Endothelial cell of umbilical vein (primary cell): ENCODE measurements at regions not wholly inside any gene's neighbourhood (a gene's known extent, or its start where the extent isn't known, plus 50 kb on each side); places are given as distances from the start of the nearest gene placed in this dataset.

Experiments used
- BruUV-seq: library from RNA; stranded (reverse); fragments of 400-500 nt; replicated peaks from 2 replicates; lab custom pipeline; 2021; lab: Mats Ljungman, UMichigan
- CTCF ChIA-PET: fragments of 300-600, 350-600 bp; sonication (Branson Sonifier 250); formaldehyde crosslinking; loops from one replicate; lab custom pipeline; 2021; ENCODE audit warnings: antibody characterized with exemption, inconsistent platforms; lab: Charles Lee
- POLR2A ChIA-PET: fragments of 300-600, 350-600 bp; sonication (Branson Sonifier 250); formaldehyde crosslinking; loops from one replicate; lab custom pipeline; 2021; ENCODE audit warnings: antibody characterized with exemption, inconsistent platforms; lab: Charles Lee
- DNase-seq: peaks from one replicate; pipeline ENCODE4 v3.0.0-alpha.2; 2011; ENCODE audit warnings: low read depth, low spot score
- FAIRE-seq: peaks from 2 replicates; lab custom pipeline; 2011; peaks lifted over from hg19 to GRCh38; lab: Jason Lieb, UNC
- H2AFZ ChIP-seq: 2 replicates; pipeline ENCODE4 v1.6.0; 2012; ENCODE audit warnings: low read depth, low read length, control low read depth, inconsistent platforms
- H3K27ac ChIP-seq: 2 replicates; pipeline ENCODE4 v1.5.1; 2011; ENCODE audit warnings: low read depth, mild to moderate bottlenecking, control low read depth, low read length, moderate library complexity; ENCODE audit not compliant: insufficient read depth
- H3K27me3 ChIP-seq, 2 experiments: 2 replicates each; pipeline versions ENCODE4 v1.6.0 to v1.6.1; 2011; ENCODE audit warnings: low read length in 2 of 2, mixed read lengths in 1 of 2; ENCODE audit not compliant: control insufficient read depth in 2 of 2, insufficient read depth in 2 of 2
- H3K36me3 ChIP-seq, 2 experiments: 2 replicates in 1 of 2; 3 replicates in 1 of 2; pipeline ENCODE4 v1.5.1; 2011; ENCODE audit warnings: low read length in 2 of 2, mild to moderate bottlenecking in 1 of 2, moderate library complexity in 1 of 2; ENCODE audit not compliant: control insufficient read depth in 2 of 2, insufficient read depth in 2 of 2; ENCODE audit errors: extremely low read depth in 1 of 2
- H3K4me1 ChIP-seq: 3 replicates; pipeline ENCODE4 v1.5.1; 2011; ENCODE audit warnings: mild to moderate bottlenecking, low read length; ENCODE audit not compliant: control insufficient read depth, insufficient read depth; ENCODE audit errors: extremely low read depth
- H3K4me2 ChIP-seq: 2 replicates; pipeline ENCODE4 v1.6.1; 2011; ENCODE audit warnings: low read length, control low read depth, mixed read lengths; ENCODE audit not compliant: insufficient read depth
- H3K4me3 ChIP-seq, 3 experiments: fragments of 200-600 bp in 1 of 3; sonication (generic), shearing (Covaris generic) in 1 of 3; replicated peaks in 1 of 3; 2 replicates each; pipeline ENCODE4 v1.5.1; 2011 to 2016; ENCODE audit warnings: control low read depth in 3 of 3, low read length in 3 of 3, mild to moderate bottlenecking in 2 of 3, inconsistent platforms in 1 of 3, low read depth in 1 of 3, moderate library complexity in 1 of 3; ENCODE audit not compliant: insufficient read depth in 1 of 3
- H3K79me2 ChIP-seq: 2 replicates; pipeline ENCODE4 v1.6.0; 2012; ENCODE audit warnings: low read length, inconsistent platforms; ENCODE audit not compliant: control insufficient read depth, insufficient read depth
- H3K9ac ChIP-seq: replicated peaks from 2 replicates; pipeline ENCODE3; 2011; ENCODE audit warnings: low read length, control low read depth; ENCODE audit not compliant: insufficient read depth; ENCODE audit errors: extremely low read depth
- H3K9me1 ChIP-seq: replicated peaks from 3 replicates; pipeline ENCODE4 v1.6.0; 2011; ENCODE audit warnings: mild to moderate bottlenecking, low read length; ENCODE audit not compliant: control insufficient read depth, insufficient read depth; ENCODE audit errors: extremely low read depth
- H3K9me3 ChIP-seq: replicated peaks from 2 replicates; pipeline ENCODE4 v1.5.1; 2012; ENCODE audit warnings: low read length, inconsistent platforms; ENCODE audit not compliant: control insufficient read depth, insufficient read depth
- H4K20me1 ChIP-seq: replicated peaks from 2 replicates; pipeline ENCODE3; 2011; ENCODE audit warnings: mild to moderate bottlenecking, low read length; ENCODE audit not compliant: control insufficient read depth, insufficient read depth; ENCODE audit errors: extremely low read depth
- EZH2 ChIP-seq: IDR thresholded peaks from 2 replicates; pipeline ENCODE4 v1.6.1; 2012; ENCODE audit warnings: borderline replicate concordance, low read depth, mild to moderate bottlenecking, moderate library complexity, low read length, inconsistent platforms; ENCODE audit not compliant: severe bottlenecking
- FOS ChIP-seq: IDR thresholded peaks from 2 replicates; pipeline ENCODE4 v1.6.1; 2011; ENCODE audit warnings: mild to moderate bottlenecking, low read length, moderate library complexity, borderline replicate concordance; ENCODE audit not compliant: insufficient read depth
- GATA2 ChIP-seq: IDR thresholded peaks from 2 replicates; pipeline ENCODE4 v1.7.0; 2011; ENCODE audit warnings: low read depth, mild to moderate bottlenecking, moderate library complexity, mixed read lengths, low read length; ENCODE audit not compliant: insufficient read length, insufficient read depth
- JUN ChIP-seq: IDR thresholded peaks from 2 replicates; pipeline ENCODE4 v1.6.1; 2011; ENCODE audit warnings: borderline replicate concordance, low read depth; ENCODE audit not compliant: insufficient read length, insufficient read depth
- MYC ChIP-seq: IDR thresholded peaks from one replicate; pipeline ENCODE4 v1.6.1; 2011; ENCODE audit warnings: mild to moderate bottlenecking, low read depth, low read length
- POLR2A ChIP-seq: IDR thresholded peaks from 2 replicates; pipeline ENCODE4 v1.6.1; 2012; ENCODE audit warnings: low read depth, mild to moderate bottlenecking, control low read depth, low read length
- POLR2AphosphoS5 ChIP-seq: IDR thresholded peaks from 2 replicates; pipeline ENCODE4 v1.6.1; 2012; ENCODE audit warnings: low read depth, mild to moderate bottlenecking, control low read depth, low read length, moderate library complexity; ENCODE audit not compliant: insufficient read depth
- dilution Hi-C: fragments of 300-500 bp; cut with MboI; formaldehyde crosslinking; loops from one replicate; pipeline ENCODE4 v1.15.0; 2019; ENCODE audit warnings: low sequenced_read_pairs; ENCODE audit not compliant: extremely low pct_ligation_motif_present
- intact Hi-C: fragments of 100-400 bp; cut with micrococcal nuclease; formaldehyde crosslinking; loops from one replicate; pipeline ENCODE4 v1.10.0; 2022
- TF ChIP-seq, protein P1 (sequence below): IDR thresholded peaks from 2 replicates; pipeline ENCODE4 v1.6.1; 2011; ENCODE audit not compliant: insufficient read depth, insufficient read length
- TF ChIP-seq, protein P2 (sequence below), 2 donors: IDR thresholded peaks; 1 replicate in 1 of 2; 2 replicates in 1 of 2; pipeline ENCODE4 v1.5.1; 2011; ENCODE audit warnings: low read length in 2 of 2, mild to moderate bottlenecking in 2 of 2, moderate library complexity in 2 of 2, control low read depth in 1 of 2, inconsistent platforms in 1 of 2, low read depth in 1 of 2; ENCODE audit not compliant: insufficient read depth in 1 of 2; ENCODE audit errors: extremely low read depth in 1 of 2

DNA sequence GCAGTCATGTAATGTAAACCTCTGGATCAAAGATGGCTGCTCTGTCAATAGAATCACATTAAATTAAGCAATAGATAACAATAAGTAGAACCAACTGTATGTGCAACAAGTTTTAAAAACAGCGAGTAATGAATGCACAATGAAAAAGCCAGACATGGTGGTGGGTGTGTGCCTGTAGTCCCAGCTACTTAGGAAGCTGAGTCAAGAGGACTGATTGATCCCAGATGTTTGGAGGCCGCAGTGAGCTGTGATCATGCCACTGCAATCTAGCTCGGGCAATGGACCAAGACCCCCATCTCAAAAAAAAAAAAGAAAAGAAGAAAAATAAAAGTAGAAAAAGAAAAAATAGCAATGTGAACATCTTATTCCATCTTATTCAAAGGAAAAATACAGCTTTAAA is 558.7 kb upstream of the MMS22L start:
- Histone ChIP-seq H3K9me1 (no peaks in the 10 kb centered on the region), H3K9ac (no peak overlapping the region), H3K9me3 (no peaks in the 10 kb centered on the region), H3K27me3 (no peaks in the 10 kb centered on the region), H3K4me3 (no peak overlapping the region), H4K20me1 (no peaks in the 10 kb centered on the region), H3K36me3 (no peaks in the 10 kb centered on the region), H2AFZ (no peak overlapping the region), H3K79me2 (no peaks in the 10 kb centered on the region), H3K4me1 (no peaks in the 10 kb centered on the region), H3K27ac (no peak overlapping the region), H3K4me2 (no peak overlapping the region)
- TF ChIP-seq POLR2A (no peak), EZH2 (no peak), JUN (no peak), POLR2AphosphoS5 (no peak), MYC (no peak), GATA2 (no peak), FOS (no peak)
- TF ChIP-seq, protein P1, sequence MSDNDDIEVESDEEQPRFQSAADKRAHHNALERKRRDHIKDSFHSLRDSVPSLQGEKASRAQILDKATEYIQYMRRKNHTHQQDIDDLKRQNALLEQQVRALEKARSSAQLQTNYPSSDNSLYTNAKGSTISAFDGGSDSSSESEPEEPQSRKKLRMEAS = no peak
- TF ChIP-seq, protein P2, sequence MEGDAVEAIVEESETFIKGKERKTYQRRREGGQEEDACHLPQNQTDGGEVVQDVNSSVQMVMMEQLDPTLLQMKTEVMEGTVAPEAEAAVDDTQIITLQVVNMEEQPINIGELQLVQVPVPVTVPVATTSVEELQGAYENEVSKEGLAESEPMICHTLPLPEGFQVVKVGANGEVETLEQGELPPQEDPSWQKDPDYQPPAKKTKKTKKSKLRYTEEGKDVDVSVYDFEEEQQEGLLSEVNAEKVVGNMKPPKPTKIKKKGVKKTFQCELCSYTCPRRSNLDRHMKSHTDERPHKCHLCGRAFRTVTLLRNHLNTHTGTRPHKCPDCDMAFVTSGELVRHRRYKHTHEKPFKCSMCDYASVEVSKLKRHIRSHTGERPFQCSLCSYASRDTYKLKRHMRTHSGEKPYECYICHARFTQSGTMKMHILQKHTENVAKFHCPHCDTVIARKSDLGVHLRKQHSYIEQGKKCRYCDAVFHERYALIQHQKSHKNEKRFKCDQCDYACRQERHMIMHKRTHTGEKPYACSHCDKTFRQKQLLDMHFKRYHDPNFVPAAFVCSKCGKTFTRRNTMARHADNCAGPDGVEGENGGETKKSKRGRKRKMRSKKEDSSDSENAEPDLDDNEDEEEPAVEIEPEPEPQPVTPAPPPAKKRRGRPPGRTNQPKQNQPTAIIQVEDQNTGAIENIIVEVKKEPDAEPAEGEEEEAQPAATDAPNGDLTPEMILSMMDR (IDR thresholded peaks at IDR 0.05; ENCODE audit: extremely low read depth in 1 of 2, insufficient read depth in 1 of 2, low read depth in 1 of 2, low read length in 2 of 2) = no peak
- intact Hi-C loops (no loop called here), dilution Hi-C loops (no loop called here)
- FAIRE-seq (no peak), DNase-seq (no peak)
- ChIA-PET POLR2A (no interaction called here), CTCF (no interaction called here)
- BruUV-seq = no TSS peak
